ENCODE measurements at regions not wholly inside any gene's neighbourhood (a gene's known extent, or its start where the extent isn't known, plus 50 kb on each side); places are given as distances from the start of the nearest gene placed in this dataset.

DNA sequence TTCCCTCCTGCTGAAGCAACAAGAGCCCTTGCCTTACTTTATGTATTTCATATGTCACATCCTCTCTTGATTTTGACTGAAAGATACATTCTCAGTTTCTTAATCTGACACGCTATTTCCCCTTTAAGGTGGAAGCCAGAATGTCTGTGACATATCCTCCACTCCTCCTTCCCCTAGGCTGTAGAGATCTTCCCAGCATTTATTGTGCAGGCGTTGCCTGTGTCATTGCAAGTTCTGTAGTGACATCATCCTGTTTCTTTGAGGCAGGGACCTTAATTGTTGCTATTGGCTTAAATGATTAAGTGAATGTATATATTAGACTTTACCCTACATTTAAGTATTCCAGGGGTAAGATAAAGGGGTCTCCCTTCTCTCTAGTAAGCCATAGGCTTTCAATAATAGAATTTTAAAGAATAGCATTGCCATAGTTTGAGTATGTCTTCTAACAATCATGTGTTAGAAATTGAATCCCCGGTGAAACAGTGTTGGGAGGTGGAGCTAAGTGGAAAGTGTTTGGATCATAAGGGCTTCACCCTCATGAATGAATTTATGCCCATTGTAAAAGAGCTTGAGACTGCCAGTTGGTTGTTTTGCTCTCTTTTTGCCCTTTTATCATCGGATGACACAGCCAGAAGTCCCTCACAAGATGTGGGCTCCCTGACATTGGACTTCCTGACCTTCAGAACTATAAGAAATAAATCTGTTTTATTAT lies 189.5 kb upstream of the CDC14C start:
- TF ChIP-seq, protein P1, sequence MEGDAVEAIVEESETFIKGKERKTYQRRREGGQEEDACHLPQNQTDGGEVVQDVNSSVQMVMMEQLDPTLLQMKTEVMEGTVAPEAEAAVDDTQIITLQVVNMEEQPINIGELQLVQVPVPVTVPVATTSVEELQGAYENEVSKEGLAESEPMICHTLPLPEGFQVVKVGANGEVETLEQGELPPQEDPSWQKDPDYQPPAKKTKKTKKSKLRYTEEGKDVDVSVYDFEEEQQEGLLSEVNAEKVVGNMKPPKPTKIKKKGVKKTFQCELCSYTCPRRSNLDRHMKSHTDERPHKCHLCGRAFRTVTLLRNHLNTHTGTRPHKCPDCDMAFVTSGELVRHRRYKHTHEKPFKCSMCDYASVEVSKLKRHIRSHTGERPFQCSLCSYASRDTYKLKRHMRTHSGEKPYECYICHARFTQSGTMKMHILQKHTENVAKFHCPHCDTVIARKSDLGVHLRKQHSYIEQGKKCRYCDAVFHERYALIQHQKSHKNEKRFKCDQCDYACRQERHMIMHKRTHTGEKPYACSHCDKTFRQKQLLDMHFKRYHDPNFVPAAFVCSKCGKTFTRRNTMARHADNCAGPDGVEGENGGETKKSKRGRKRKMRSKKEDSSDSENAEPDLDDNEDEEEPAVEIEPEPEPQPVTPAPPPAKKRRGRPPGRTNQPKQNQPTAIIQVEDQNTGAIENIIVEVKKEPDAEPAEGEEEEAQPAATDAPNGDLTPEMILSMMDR (IDR thresholded peaks at IDR 0.05): no peak
- TF ChIP-seq POLR2A (IDR thresholded peaks at IDR 0.05): no peak

Measured in thyroid gland (tissue), 4 donors.